D721Med (cell line): ENCODE measurements at regions not wholly inside any gene's neighbourhood (a gene's known extent, or its start where the extent isn't known, plus 50 kb on each side); places are given as distances from the start of the nearest gene placed in this dataset.

Source experiments
- DNase-seq: peaks from one replicate; pipeline ENCODE4 v3.0.0; 2011; ENCODE audit warnings: low spot score; ENCODE audit not compliant: insufficient read length
- FAIRE-seq: peaks from 2 replicates; lab custom pipeline; 2011; peaks lifted over from hg19 to GRCh38; lab: Jason Lieb, UNC
- TF ChIP-seq, protein P1 (sequence below): IDR thresholded peaks from 2 replicates; pipeline ENCODE4 v1.5.1; 2012; ENCODE audit warnings: mild to moderate bottlenecking, control low read depth; ENCODE audit not compliant: insufficient read depth; ENCODE audit errors: missing control alignments

DNA sequence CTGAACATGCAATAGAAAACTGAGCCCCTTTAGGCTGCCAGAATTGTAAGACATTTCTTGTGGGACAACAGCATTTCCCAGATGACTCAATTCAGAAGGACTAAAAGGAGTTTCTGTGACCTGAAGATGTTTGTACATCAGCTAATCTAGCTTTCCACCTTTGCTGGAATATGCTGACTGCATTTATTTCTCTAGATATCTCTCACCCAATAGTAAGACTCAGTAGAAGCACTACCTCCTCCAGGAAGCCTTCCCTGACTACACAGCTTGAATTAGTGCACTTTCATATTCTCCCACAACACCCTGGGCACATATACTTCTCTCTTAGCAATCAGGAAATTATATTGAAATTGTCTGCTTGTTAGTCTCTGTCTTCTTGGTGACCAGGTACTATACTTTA, 98.1 kb upstream of the BLID start:
- DNase-seq: no peak
- FAIRE-seq: no peak
- TF ChIP-seq, protein P1, sequence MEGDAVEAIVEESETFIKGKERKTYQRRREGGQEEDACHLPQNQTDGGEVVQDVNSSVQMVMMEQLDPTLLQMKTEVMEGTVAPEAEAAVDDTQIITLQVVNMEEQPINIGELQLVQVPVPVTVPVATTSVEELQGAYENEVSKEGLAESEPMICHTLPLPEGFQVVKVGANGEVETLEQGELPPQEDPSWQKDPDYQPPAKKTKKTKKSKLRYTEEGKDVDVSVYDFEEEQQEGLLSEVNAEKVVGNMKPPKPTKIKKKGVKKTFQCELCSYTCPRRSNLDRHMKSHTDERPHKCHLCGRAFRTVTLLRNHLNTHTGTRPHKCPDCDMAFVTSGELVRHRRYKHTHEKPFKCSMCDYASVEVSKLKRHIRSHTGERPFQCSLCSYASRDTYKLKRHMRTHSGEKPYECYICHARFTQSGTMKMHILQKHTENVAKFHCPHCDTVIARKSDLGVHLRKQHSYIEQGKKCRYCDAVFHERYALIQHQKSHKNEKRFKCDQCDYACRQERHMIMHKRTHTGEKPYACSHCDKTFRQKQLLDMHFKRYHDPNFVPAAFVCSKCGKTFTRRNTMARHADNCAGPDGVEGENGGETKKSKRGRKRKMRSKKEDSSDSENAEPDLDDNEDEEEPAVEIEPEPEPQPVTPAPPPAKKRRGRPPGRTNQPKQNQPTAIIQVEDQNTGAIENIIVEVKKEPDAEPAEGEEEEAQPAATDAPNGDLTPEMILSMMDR: no peak

DNA sequence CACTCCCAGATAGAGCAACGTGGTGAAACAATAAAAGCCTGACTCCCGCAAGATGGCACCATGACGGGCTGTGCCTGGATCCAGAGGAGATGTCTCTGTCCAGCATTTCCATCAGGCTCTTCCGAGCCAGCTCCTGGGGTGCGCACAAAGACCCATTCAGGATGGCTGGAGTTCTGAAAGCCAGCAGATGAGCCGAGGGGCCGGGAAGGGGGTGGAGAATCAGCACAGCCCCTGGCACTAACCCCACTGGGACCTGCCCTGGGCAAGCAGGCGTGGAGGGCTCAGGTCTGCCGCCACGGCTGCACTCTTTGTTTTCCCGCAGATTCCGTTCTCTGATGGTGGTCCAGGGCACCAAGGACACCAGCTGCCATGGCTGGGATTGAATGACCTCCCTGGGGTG, 97.2 kb upstream of the BLID start:
- no peak for FAIRE-seq
- no peak for DNase-seq
- TF ChIP-seq, protein P1: no peak

DNA sequence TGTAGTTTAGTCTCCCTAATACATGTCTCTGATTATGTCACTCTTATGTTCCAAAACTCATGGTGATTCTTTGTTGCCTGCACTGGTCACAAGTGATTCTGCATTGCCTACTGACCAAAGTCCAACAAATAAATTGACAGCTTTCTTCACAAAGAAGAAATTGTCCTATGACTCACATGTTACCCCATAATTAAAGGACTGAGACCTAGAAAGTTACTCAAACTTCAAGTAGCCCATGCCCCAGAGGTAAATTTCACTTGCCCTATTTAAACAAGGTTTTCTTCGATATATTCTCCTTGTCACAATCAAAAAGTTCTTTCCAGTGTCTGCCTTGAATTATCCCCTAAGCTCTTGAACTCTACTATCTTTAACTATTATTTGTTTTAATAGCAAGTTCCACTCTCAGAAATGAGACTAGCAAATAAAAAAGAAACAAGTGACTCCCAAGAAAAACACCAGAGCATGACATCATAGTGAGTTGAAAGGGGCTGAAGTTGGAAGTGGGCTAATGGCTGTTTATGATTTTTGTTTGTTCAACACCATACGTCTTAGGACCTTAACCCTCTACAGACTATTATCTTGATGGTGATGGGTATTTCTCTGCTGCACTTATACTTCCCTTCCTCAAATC, 94.5 kb upstream of the BLID start:
- FAIRE-seq (no peak), DNase-seq (no peak)
- TF ChIP-seq, protein P1: no peak

DNA sequence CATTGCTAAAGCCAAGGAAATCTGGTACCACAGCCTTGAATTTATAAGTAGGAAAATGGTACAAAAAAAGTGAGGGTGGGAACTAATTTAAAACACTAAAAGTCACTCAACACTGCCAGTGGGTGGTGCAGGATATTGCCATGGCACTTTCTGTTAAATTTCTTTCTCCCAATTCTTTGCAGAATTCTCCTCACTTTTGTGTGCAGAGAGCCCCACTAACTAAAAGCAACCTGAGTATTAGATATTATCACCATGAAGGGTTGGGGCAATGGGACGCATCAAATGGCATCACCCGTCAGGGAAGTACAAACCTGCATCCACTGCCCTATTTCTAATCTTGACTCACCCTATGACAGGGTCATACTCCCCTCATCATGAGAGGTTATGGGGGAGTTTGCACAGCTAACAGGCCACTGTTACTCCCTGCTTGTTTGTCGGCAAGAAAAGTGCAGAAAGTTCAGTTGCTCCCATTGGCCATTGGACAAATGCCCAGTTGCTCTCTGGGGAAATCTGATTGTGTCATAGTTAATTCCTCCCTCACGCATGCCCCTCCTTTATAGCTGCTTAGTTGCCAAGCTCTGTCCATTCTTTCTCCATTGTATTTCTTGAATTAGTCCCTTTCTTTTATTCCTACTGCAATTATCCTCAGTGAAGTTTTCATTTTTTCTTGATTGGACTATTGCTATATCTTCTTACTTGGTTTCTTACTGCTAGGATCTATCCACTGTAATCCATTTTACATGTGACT, 93.8 kb upstream of the BLID start:
- no peak for DNase-seq
- FAIRE-seq: no peak
- TF ChIP-seq, protein P1: no peak

DNA sequence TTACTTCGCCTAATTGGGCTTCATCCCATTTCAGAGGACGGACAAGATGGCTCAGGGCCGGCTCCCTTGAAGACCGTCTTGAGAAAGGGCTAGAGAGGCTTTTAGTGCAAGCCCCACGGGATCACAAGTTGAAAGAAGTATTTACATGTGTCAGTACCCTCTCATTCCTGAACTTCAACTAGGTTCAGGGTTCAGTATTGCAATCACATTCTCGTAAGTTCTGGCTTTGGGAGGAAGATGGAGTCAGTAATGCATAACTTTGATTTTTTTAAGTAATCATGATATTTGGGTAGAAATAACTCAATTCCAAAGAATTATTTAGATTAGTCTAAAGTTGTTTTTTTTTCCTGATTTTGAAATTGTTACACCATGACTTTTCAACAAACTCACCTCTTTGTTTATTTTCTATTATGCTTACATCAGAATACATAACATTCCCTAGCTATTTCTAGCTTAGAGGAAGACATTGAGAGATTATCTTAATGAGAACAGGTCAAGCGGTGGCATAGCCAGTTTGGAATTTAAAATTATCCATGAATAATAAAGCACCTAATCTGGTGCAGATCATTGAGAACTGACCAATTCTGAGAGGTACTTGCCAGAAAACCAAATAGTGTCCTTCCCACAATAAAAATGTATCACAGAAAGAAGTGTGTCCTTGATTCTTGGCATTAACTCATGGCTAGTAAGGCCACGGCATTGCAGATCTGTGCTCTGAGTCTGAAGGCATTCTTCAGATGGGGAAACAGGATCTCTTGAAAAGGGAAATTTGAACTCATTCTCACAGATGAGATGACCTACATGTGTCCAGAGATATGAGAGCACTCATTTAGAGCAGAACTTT, 92.1 kb upstream of the BLID start:
- TF ChIP-seq, protein P1: no peak
- no peak for DNase-seq
- FAIRE-seq: no peak

DNA sequence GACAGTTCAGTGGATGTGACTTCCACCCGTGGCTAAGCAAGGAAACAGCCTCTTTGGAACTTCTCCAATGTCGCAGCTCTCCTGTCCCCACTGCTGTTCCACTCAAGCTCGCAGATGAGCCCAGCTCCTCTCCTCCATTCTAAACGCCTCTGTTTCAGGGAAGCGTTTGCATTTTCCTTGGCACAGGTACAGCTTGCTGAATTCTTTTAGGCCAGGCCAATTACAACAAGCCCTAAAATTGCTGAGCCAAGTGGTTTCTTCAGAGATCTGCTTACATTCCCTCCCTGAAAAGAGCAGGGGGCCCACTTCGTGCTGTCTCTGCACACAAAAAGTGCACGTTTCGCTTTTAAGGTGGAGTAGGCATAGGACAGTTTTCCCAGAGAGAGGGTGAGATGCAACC, 91.5 kb upstream of the BLID start:
- DNase-seq (no peak), FAIRE-seq (no peak)
- TF ChIP-seq, protein P1: no peak

DNA sequence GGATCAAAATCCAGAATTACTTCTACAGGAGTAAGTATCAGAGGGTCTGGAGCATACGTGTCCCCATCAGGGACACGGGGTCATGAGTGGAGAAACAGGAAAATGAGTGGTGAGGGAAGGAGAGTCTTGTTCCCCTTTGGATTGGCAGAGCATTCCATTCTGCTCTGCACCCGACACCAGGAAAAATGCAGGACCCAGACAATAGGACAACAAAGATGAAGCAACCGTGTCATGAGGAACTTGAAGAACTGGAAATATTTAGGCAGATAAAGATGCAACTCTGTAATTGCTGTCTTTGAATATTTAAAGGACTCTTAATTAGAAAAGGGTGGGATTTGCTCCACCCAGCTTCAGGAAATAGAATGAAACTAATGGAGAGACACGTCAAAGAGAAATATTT, 89.0 kb upstream of the BLID start:
- TF ChIP-seq, protein P1: no peak
- DNase-seq (no peak), FAIRE-seq (no peak)
